ENCODE measurements at regions not wholly inside any gene's neighbourhood (a gene's known extent, or its start where the extent isn't known, plus 50 kb on each side); places are given as distances from the start of the nearest gene placed in this dataset.
"Not testable (repeated sequence)": the region's sequence is repeated elsewhere in the genome, so short reads cannot be mapped to it uniquely, and the experiment has no call there.

GRCh38 chr5:158234323-158235158, 375.6 kb upstream of the CLINT1 start:
- no peak for DNase-seq

DNA sequence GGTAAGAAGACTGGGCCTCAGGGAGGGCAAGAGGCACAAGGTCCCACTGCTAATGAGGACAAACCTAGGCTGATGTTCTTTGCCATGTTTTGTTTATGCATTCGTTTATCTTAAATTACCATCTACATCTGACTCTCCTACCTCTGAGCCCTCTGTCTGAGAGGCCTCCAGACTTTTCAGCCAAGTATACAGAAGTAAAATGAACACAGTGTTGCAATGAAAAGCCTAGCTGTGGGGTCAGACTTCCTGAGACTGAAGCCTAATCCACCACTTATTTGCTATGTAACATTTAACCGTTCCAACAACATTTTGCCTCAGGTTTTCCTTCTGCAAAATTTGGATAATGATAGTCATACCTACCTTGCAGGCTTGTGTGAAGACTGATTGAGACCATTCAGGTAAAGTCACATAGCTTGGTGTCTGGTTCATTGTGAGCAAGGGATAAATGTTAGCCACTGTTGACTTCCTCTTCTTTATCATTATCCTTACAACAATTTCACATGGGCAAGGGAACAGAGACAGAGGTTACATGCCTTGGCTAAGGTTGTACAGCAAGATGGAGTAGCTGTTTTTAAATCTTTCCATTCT, 374.9 kb upstream of the CLINT1 start:
- DNase-seq, result no peak

- DNase-seq, result not testable (repeated sequence)
These were observed 368.4 kb upstream of the CLINT1 start for GRCh38 chr5:158227314-158227713.

GRCh38 chr5:158226496-158226895, 367.6 kb upstream of the CLINT1 start:
- DNase-seq, result no peak

- no peak for DNase-seq
These were observed 365.3 kb upstream of the CLINT1 start for GRCh38 chr5:158224253-158224652.

DNA sequence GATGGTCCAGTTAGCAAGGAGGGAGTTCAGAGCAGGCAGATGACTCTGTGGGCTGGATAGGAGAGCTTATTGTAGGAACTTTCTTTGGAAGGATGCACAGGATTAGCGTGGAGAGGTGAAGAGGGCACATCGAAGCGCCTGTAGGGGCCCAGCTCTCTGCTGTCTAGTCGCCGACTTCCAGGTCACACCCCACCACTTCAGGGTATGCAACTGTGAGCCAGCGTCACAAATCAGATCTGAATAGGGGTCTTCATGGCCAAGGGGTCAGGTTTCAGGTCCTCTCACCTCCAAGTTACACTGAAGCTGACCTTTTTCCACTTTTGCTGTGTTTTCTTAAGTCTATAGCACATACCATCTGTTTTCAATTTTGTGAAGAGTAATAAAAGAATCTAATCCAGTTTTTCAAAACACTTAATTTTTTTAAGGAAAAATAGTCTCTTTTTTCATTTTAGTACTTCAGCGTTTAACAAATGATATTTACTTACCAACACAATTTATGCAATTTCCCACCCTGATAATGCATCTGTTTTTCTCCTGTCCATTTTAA, 364.2 kb upstream of the CLINT1 start:
- DNase-seq, result no peak

DNA sequence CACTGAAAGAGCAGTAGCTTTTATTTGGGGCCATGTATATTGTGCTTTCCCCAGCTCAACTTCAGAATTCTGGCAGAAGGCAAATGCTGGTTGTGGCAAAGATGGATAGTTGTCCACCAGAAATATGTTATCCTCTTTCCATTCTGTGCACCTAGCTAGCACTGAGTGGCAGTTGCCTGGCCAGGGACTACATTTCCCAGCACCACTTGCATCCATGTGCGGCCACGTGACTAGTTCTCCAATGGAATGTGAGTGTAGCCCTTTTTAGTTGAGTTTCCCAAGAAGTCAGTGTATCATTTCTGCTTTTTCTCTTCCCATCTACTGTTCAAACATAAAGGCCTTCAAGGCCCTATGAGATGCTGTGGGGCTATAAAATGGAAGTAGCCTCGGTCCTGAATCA, 354.0 kb upstream of the CLINT1 start:
- DNase-seq, result no peak

DNA sequence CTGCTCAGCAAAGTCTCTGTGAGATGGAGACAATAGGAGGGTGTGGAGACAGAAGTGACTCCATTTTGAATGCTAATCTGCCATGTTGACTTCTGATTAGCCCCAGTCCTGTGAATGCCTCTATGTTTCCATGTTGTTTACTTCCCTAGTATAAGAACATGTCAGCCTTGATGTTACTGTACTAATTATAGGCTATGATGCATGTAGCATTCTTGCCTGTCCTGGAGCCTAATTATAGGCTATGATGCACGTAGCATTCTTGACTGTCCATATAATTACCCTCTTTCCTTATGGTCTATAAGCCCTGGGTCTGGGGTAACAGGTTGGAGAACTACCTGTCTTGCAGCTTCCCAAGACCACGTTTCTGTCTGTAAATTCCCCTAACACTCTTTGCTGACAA, 353.3 kb upstream of the CLINT1 start:
- no peak for DNase-seq

GRCh38 chr5:158209219-158209908, 350.4 kb upstream of the CLINT1 start:
- no peak for DNase-seq

DNA sequence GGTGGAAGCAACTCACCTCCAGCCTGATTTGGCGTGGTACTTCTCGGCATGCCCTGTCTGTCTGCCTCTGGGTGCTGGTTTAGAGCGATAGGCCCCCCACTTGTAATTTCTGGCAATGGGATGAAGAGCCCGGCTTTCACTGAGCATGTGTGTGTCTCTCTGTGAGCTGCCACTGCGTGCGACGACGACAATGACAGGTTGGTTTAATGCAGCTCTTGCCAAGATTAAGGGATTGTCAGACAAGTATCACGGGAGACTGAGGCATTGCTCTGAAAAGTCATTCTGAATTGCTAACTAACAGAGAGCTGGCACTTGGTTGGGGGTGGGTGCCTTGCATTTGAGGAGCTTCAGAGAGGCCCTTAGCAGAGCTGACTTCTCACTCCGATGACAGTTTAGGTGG, 348.8 kb upstream of the CLINT1 start:
- DNase-seq, result no peak

GRCh38 chr5:158205992-158206391, 347.0 kb upstream of the CLINT1 start:
- no peak for DNase-seq

GRCh38 chr5:158203261-158203660, 344.3 kb upstream of the CLINT1 start:
- DNase-seq, result no peak

DNA sequence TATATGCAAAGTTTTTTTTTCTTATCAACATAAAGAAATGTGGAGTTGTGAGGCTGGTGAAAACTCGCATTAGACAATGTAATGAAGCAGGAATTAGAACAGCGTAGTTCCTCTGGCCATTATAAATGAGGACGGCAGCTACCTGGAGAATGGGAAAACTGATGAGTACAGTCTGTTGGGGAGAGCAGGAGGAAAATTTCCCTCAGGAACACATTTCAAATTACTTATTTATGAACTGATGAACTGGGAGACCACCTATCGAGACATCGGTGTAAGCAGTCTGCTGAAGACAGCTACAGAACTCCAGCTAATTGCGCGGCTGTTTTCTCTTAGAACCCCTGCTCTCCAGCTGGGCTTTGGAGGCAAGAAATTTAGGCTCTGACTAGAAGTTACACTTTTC, 343.9 kb upstream of the CLINT1 start:
- DNase-seq, result no peak

DNA sequence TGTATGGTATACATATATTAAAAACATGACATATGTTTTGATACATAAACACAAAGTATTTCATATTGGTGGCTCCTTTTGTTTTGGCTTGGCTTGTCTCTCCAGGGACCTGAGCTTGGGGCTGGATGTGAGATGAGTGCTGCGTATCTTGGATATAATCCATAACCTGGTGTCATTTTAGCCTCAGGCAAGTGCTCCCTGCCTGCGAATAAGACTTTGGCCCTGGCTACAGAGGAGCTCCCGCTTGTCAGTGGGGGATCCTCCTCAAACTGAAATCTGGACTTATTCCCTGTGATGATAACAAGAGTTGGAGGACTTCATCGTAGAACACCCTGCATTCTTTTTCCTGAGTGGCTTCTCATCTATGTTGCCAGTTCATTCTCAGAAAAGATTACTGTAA, 341.7 kb upstream of the CLINT1 start:
- no peak for DNase-seq

DNA sequence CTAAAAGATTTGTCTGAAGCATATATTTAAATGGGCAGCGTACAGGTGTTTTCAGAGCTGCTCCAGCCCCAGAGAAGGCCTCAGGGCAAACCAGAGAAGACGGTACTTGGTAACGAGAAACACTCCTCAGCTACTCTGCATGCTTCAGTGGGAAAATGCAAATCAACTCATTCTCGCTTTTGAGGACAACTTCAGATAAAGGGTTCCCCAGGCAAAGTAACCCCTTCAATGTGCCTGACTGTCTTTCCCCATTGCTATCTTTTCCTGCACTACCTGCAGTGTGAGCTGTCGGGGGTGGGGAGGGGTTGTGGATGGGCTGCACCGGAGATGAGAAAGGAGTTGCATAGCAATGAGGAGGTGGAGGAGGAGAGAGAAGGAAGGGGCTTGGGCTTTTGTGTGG, 339.7 kb upstream of the CLINT1 start:
- DNase-seq, result no peak

DNA sequence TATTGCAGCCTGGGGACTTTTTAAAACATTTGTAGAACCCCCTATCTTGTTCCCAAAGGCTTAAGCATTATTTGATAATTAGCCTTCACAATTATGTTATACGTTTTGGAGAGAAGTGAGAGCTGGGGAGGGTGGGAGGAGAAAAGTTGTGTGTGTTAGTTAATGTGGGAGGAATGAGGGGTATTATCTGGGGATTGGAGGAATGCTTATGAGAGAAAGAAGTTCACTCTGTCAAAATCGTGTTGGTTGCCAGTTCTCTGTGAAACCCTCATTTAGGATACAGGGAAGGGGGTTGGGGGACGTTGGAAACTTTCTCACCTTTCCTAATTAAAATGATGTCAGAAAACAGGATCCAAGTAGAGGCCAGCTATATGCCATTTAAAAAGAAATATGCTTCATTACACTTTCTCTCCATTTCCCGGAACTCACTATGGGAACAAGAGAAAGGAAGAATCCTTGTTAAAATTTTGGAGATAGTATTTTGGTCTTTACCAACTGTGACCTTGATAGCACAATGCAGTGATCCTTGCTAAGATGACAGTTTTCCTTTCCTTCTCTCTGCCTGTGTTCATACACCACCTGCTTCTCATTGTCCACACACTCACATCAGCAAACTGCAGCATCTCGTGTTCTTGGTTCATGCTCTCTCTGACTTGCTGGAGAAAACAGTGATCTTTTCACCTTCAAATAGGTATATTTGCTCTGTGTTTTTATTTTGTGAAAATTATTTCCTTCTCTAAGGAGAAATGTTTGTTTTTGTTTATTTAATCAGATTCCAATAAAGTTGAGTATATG, 336.7 kb upstream of the CLINT1 start:
- DNase-seq, result no peak

GRCh38 chr5:158194561-158194976, 335.6 kb upstream of the CLINT1 start:
- DNase-seq, result no peak

GRCh38 chr5:158193395-158193794, 334.4 kb upstream of the CLINT1 start:
- not testable (repeated sequence) for DNase-seq

DNA sequence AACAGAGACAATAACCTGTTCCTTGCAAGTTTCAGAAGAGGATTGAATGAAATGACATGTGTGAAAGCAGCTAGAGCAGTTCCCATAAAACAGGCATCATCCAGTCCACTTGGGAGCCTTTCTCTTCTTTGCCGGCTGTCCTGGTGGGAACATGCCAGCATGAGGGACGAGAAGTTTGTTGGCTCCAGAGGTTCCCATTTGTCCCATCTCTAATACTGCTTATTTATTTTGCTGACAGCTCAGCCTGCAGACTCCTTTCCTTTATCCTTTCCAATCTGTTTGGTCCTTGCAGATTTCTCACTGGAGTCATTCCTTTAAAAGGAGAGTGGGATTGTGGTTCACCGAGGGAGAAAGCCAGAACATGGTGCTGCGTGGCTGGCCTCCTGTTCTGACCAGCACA, 321.5 kb upstream of the CLINT1 start:
- DNase-seq, result no peak

DNA sequence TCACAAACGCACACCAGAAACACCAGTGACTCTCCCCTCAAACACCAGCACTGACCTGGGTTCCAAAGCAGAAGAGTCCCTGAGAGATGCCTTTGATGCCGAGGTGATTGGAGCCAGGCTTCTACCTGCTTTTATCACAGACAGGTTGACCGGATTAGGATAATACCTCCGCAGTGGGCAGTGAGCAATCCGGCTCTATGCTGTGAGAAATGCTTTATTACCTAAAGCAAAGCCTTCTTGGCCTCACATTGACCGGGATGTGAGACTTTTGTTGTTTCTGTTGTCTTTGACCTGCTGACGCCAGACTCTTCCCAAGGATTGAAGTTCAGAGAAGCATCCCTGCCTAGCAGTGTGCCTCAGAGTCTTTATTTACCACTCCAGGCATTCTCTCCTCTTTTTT, 320.3 kb upstream of the CLINT1 start:
- no peak for DNase-seq

DNA sequence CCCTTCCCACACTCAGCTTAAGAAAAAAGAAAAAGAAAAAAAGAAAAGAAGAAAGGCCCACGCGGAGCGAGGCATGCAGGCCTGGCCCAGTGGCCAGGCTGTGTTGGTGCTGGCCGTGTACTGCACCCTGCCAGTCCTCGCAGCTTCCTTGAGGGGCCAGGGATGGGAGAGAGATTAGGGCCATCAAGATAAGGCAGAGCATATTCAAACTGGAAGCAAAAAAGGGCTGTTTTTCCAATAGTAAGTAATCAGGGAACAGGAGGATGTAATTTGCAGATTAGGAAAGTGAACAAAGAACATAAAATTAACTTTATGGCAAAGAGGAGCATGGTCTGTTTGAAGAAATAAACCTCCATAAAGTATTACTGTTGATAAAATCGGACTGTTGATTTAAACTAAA, 319.6 kb upstream of the CLINT1 start:
- DNase-seq, result no peak

DNA sequence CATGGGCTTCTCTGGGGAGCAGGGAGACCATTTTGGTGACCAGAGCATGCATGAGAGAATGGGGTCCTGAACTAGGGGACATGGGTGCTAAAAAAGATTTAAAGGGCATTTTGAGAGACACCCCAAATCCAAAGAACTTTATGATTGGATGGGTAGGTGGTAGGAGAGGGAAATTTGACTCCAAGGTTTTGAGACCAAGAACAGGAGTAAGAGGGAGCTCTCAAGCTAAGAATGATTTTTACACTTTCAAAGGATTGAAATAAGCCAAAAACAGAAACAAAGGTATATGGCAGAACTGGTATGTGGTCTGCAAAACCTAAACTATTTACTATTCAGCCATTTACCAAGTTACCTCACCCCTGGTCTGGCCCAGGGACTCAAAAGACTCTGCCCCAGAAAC, 318.2 kb upstream of the CLINT1 start:
- DNase-seq, result no peak

- DNase-seq, result no peak
These were observed 317.1 kb upstream of the CLINT1 start for GRCh38 chr5:158175934-158176481.
